Gastroesophageal sphincter (tissue), 4 donors: ENCODE measurements at regions not wholly inside any gene's neighbourhood (a gene's known extent, or its start where the extent isn't known, plus 50 kb on each side); places are given as distances from the start of the nearest gene placed in this dataset.
A peak's percentile ranks its signal among the peaks of the same experiment; 100 is the strongest.

Source experiments
- ATAC-seq: fragments of 150-250 bp; one replicate; pipeline ENCODE4 v1.9.1; 2016; ENCODE audit warnings: mild to moderate bottlenecking, moderate library complexity
- H3K27ac ChIP-seq, 4 donors: fragments of 200-600 bp; sonication (generic) in 3 of 4; 1 replicate in 3 of 4; 2 replicates in 1 of 4; pipeline ENCODE4 v1.5.1; 2016 to 2019
- H3K27me3 ChIP-seq: fragments of 200-600 bp; sonication (generic); one replicate; pipeline ENCODE4 v1.5.1; 2019
- H3K36me3 ChIP-seq, 2 donors: fragments of 200-600 bp; sonication (generic); one replicate each; pipeline ENCODE4 v1.5.1; 2019; ENCODE audit warnings: control low read depth in 1 of 2
- H3K4me1 ChIP-seq, 3 donors: fragments of 200-600 bp; sonication (generic); 1 replicate in 2 of 3; 2 replicates in 1 of 3; pipeline ENCODE4 v1.5.1; 2016 to 2019; ENCODE audit warnings: control low read depth in 2 of 3
- H3K4me3 ChIP-seq, 2 donors: fragments of 200-600 bp; sonication (generic); one replicate each; pipeline ENCODE4 v1.5.1; 2019; ENCODE audit warnings: mild to moderate bottlenecking in 1 of 2, moderate library complexity in 1 of 2
- H3K9me3 ChIP-seq, 3 donors: fragments of 200-600 bp; sonication (generic); one replicate each; pipeline ENCODE4 v1.5.1; 2017 to 2019; ENCODE audit warnings: control low read depth in 2 of 3
- EP300 ChIP-seq: sonication (generic); formaldehyde crosslinking; IDR thresholded peaks from one replicate; pipeline ENCODE4 v1.6.1; 2017; ENCODE audit warnings: antibody characterized with exemption, mild to moderate bottlenecking
- POLR2A ChIP-seq, 2 donors: fragments of 450-650 bp; IDR thresholded peaks; one replicate each; pipeline ENCODE4 v1.6.1; 2017; ENCODE audit warnings: antibody characterized with exemption in 2 of 2, mild to moderate bottlenecking in 2 of 2, moderate library complexity in 1 of 2
- POLR2AphosphoS5 ChIP-seq: sonication (generic); formaldehyde crosslinking; IDR thresholded peaks from one replicate; pipeline ENCODE4 v1.6.1; 2017; ENCODE audit warnings: antibody characterized with exemption
- WGBS, 2 donors: methylation state at CpG; one replicate each; pipeline ENCODE4 v1.1.5; 2018; ENCODE audit warnings: low coverage in 1 of 2; 5-methylcytosine and 5-hydroxymethylcytosine counted together
- TF ChIP-seq, protein P1 (sequence below), 4 experiments: fragments of 200-600 bp in 2 of 4; fragments of 450-650 bp in 2 of 4; sonication (generic) in 1 of 4; IDR thresholded peaks; one replicate each; pipeline ENCODE4 v1.5.1; 2017 to 2019; ENCODE audit warnings: antibody characterized with exemption in 4 of 4, mild to moderate bottlenecking in 2 of 4, moderate library complexity in 2 of 4

DNA sequence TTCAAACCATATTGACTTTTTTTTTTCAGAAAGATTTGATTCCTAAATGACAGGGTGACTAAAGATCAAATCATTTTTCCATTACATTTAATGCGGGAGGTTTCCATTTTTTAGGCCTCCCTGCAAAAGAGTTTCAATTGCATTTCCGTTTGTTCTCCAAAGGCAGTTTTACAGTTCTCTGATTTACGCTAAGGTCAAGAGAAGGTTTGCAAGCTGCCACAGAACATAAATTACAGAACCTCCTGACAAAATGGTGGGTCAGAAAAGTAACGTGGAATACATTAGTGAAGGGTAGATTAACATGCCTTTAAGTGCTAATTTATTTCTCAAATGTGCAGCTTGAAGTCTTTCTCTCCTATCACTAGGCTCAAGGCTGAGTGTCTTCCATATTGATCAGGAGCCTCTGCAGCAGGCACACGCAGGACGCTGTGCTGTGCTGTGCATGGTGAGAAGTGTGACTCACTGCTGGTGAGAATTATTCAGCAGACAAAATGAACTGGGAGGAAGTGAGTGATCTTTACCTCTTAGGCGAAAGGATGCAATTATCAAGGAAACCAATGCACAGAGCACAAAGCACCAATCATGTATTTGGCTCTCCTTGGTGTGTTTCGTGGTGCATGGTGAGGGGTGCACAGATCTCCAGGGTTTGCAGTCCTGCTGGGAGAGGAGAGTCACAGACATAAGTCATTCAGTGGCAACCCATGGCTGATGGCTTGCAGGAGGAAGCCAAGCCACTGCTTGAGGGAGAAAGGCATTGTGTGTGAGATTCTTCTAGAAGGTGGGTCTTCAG is 136.3 kb downstream of the TENT4A start:
- Histone ChIP-seq H3K4me1 (no peaks in the 10 kb centered on the region), H3K36me3 (no peaks in the 10 kb centered on the region), H3K9me3 (peaks cover 0 to 37% (median 0%) of the 10 kb centered on the region in 3 donors), H3K27me3 (no peaks in the 10 kb centered on the region), H3K27ac (no peak overlapping the region), H3K4me3 (no peak overlapping the region)
- TF ChIP-seq POLR2A (IDR thresholded peaks at IDR 0.05): no peak
- TF ChIP-seq, protein P1, sequence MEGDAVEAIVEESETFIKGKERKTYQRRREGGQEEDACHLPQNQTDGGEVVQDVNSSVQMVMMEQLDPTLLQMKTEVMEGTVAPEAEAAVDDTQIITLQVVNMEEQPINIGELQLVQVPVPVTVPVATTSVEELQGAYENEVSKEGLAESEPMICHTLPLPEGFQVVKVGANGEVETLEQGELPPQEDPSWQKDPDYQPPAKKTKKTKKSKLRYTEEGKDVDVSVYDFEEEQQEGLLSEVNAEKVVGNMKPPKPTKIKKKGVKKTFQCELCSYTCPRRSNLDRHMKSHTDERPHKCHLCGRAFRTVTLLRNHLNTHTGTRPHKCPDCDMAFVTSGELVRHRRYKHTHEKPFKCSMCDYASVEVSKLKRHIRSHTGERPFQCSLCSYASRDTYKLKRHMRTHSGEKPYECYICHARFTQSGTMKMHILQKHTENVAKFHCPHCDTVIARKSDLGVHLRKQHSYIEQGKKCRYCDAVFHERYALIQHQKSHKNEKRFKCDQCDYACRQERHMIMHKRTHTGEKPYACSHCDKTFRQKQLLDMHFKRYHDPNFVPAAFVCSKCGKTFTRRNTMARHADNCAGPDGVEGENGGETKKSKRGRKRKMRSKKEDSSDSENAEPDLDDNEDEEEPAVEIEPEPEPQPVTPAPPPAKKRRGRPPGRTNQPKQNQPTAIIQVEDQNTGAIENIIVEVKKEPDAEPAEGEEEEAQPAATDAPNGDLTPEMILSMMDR (IDR thresholded peaks at IDR 0.05): no peak
- TF ChIP-seq EP300: no peak
- no peak for TF ChIP-seq POLR2AphosphoS5
- ATAC-seq: no peak
- 65 to 72% methylated on average over 6 to 8 of the region's 8 CpGs for WGBS, 2 donors

DNA sequence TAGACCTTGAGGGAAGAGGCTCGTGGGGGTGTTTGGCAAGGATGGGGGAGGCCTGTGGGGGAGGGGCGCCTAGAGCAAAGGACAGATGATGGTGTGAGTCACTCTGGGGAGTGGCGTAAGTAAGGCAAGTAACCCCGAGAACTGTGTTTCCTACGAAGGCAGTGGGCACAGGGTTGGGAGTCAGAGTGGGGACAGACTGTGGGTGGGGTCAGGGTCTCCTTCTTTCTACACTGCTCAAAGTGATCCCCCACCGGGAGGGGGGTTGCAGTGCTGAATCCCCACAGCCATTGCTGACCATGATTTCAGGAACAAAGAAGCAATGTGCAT is 136.8 kb downstream of the TENT4A start:
- Histone ChIP-seq H3K9me3 (peaks cover 0 to 42% (median 0%) of the 10 kb centered on the region in 3 donors), H3K27me3 (no peaks in the 10 kb centered on the region), H3K36me3 (no peaks in the 10 kb centered on the region), H3K4me3 (no peak overlapping the region), H3K4me1 (no peaks in the 10 kb centered on the region), H3K27ac (no peak overlapping the region)
- no peak for ATAC-seq
- TF ChIP-seq POLR2AphosphoS5: no peak
- TF ChIP-seq POLR2A (IDR thresholded peaks at IDR 0.05): no peak
- no peak for TF ChIP-seq EP300
- TF ChIP-seq, protein P1 (IDR thresholded peaks at IDR 0.05): no peak
- WGBS, 2 donors: 70 to 83% methylated on average over 2 to 3 of the region's 6 CpGs

DNA sequence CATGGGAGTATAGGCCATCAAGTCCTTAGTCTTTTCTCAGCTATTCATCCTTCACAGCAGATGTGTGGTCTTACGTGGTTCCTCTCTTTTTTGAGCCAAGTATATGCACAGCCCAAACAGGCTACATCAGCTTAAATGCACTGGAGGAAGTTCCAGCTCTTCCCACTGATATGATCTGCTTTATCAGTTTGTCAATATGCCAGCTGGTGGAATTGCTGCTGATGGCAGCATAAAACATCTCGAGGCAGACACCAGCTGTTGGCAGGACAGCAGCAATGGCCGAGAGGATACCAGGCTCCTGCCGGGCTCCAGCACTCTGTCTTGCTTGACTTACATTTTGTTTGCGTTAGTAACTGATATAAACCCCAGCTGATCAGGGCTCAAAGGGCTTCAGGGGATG is 143.4 kb downstream of the TENT4A start:
- TF ChIP-seq EP300 (no peak), POLR2AphosphoS5 (no peak), POLR2A (IDR thresholded peaks at IDR 0.05) (no peak)
- TF ChIP-seq, protein P1 (IDR thresholded peaks at IDR 0.05): no peak
- Histone ChIP-seq H3K27me3 (no peaks in the 10 kb centered on the region), H3K4me1 (no peaks in the 10 kb centered on the region), H3K4me3 (no peak overlapping the region), H3K9me3 (peaks cover 0 to 32% (median 0%) of the 10 kb centered on the region in 3 donors), H3K36me3 (no peaks in the 10 kb centered on the region), H3K27ac (no peak overlapping the region)
- whole genome bisulfite sequencing, 2 donors: 78 to 86% methylated on average over 1 of the region's 5 CpGs
- ATAC-seq: no peak

DNA sequence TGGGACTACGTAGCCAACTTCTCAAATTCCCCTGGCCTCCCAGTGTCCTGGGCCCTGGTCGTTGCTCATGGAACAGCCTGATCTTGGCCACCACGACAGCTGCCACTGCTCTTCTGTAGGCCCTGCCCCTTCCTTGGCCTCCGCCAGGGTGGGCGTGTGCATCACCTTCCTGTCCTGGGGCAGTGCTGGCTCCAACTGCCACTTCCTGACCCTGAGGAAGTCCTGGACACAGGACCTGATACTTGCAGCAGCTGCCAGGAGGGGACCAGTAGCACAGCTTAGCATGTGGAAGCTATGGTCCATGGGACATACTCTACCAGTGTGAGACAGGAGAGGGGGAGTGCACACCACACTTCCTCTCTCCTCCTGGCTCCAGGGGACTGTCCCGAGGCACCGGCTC is 145.2 kb downstream of the TENT4A start:
- no peak overlapping the region for H3K4me3 ChIP-seq
- H3K4me1 ChIP-seq: no peaks in the 10 kb centered on the region
- peak; percentile 43 for ATAC-seq
- H3K27ac ChIP-seq: no peak overlapping the region
- H3K9me3 ChIP-seq: peaks cover 0 to 34% (median 0%) of the 10 kb centered on the region in 3 donors
- TF ChIP-seq POLR2A (IDR thresholded peaks at IDR 0.05) (no peak), POLR2AphosphoS5 (no peak)
- TF ChIP-seq, protein P1 (IDR thresholded peaks at IDR 0.05): no peak
- H3K27me3 ChIP-seq: no peaks in the 10 kb centered on the region
- 32% methylated on average over 4 of the region's 7 CpGs; no CpG with 5 or more reads in 1 of the 2 donors for WGBS, 2 donors
- H3K36me3 ChIP-seq: no peaks in the 10 kb centered on the region

DNA sequence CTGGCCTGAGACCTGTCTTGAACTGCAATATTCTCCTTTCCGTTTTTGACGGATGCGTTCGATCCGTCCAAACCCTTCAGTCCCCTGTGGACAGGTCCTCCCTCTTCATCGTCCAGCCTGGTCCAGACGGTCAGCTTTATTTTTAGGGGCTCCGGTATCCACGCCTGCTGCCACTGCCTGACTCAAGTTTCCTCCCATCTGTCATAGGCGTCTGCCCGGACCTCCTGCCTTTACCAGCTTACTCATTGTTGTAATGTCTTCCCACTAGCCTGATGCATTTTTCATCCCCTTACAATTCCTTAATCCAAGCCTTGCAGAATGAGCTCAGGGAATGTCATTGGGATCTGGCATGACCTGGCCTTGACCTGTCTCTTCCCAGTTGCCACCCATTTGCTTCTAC is 145.8 kb downstream of the TENT4A start:
- Histone ChIP-seq H3K9me3 (peaks cover 0 to 28% (median 0%) of the 10 kb centered on the region in 3 donors), H3K27ac (no peak overlapping the region), H3K4me1 (no peaks in the 10 kb centered on the region), H3K4me3 (no peak overlapping the region), H3K27me3 (no peaks in the 10 kb centered on the region), H3K36me3 (no peaks in the 10 kb centered on the region)
- TF ChIP-seq EP300 (no peak), POLR2AphosphoS5 (no peak), POLR2A (IDR thresholded peaks at IDR 0.05) (no peak)
- TF ChIP-seq, protein P1 (IDR thresholded peaks at IDR 0.05): no peak
- ATAC-seq: no peak
- WGBS, 2 donors: 45 to 79% methylated on average over 6 to 11 of the region's 11 CpGs
